Pulmonary artery endothelial cell (primary cell): ENCODE measurements at regions not wholly inside any gene's neighbourhood (a gene's known extent, or its start where the extent isn't known, plus 50 kb on each side); places are given as distances from the start of the nearest gene placed in this dataset.

Experiments used
- DNase-seq: peaks from one replicate; pipeline ENCODE4 v3.0.0-alpha.2; 2011; ENCODE audit warnings: low read depth, low spot score

GRCh38 chr10:62738916-62739315, 65.6 kb upstream of the ADO start:
- DNase-seq, result no peak

GRCh38 chr10:62740885-62741745, 63.4 kb upstream of the ADO start:
- DNase-seq, result no peak

GRCh38 chr10:62741996-62742395, 62.5 kb upstream of the ADO start:
- no peak for DNase-seq

GRCh38 chr10:62742536-62743061, 61.9 kb upstream of the ADO start:
- no peak for DNase-seq

GRCh38 chr10:62744136-62744535, 60.4 kb upstream of the ADO start:
- DNase-seq, result no peak

DNA sequence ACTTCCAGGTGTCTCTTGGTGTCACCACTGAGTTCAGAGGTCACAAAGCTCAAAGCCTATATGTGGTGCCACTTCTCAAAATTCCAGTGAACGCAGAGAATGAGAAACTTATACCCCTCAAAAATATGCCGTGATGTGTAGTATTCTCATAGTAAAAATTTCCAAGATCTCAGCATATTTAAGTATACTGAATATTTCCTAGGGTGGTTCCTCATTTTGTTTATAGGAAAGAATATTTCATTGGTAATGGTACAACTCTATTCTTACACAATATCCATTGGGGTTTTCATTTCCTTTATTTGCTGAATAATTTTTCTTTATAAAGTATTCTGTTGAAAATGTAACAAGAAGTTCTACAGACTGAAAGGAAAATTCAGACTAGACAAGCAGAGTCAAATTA, 58.9 kb upstream of the ADO start:
- no peak for DNase-seq

DNA sequence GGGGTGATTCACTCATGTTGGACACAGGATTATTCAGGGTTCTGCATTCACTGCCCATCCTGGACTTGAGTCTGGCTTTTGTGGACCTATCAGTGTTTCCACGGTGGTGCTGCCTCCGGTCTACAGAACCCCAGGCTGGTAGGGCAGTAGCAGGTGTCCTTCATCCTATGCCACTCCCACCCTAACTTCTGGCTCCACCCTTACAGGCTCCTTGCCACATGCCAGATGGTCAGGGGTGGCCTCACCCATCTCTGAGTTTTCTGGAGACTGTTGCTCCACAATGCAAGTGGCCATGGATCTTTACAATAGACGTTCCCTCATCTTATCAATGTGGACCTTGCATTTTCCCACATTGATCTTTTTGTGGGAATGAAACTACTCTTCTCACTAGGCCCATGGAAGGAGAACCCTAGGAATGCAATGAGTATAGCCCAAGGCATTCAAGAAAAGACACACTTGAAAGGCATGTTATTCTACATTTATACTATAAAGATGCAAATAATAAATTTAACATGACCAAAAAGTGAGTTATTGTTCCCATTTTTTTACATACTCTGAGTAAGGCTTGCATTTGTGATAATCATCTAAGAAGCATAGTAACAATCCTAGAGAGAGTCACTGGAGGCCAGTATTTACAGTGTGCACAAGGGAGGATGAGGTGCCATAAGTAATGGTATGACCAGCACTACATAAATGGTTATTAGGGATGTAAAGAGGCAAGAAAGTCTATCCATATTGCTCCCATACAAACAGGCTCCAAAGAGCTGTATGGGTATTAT, 57.4 kb upstream of the ADO start:
- DNase-seq, result no peak

- DNase-seq, result no peak
Observed at GRCh38 chr10:62748386-62748785, 56.1 kb upstream of the ADO start.

GRCh38 chr10:62749093-62749683, 55.3 kb upstream of the ADO start:
- DNase-seq, result no peak
